ENCODE measurements at regions not wholly inside any gene's neighbourhood (a gene's known extent, or its start where the extent isn't known, plus 50 kb on each side); places are given as distances from the start of the nearest gene placed in this dataset.
"Not testable (repeated sequence)": the region's sequence is repeated elsewhere in the genome, so short reads cannot be mapped to it uniquely, and the experiment has no call there.

GRCh38 chr4:189233754-189234153 lies 706.9 kb upstream of the FRG1 start:
- not testable (repeated sequence) for TF ChIP-seq POLR2A (IDR thresholded peaks at IDR 0.05); CTCF (IDR thresholded peaks at IDR 0.05 in 8 of 11, conservative IDR thresholded peaks at IDR 0.05 in 3 of 11); POLR2AphosphoS5 (IDR thresholded peaks at IDR 0.05)

All from spleen (tissue), 7 donors.